RWPE2 (cell line): ENCODE measurements at regions not wholly inside any gene's neighbourhood (a gene's known extent, or its start where the extent isn't known, plus 50 kb on each side); places are given as distances from the start of the nearest gene placed in this dataset.

Source experiments
- ATAC-seq: fragments of 200-7000 bp; cut with Tn5 transposase; 3 replicates; pipeline ENCODE4 v1.9.1; 2021; ENCODE audit warnings: low read depth
- DNase-seq: peaks from one replicate; pipeline ENCODE4 v3.0.0-alpha.2; 2020; ENCODE audit warnings: low spot score
- H3K27ac ChIP-seq: fragments of 450-650 bp; 2 replicates; pipeline ENCODE4 v1.5.1; 2017; ENCODE audit warnings: mild to moderate bottlenecking; ENCODE audit not compliant: poor library complexity, severe bottlenecking
- H3K27me3 ChIP-seq: fragments of 250-450 bp; sonication (Bioruptor Pico); 2 replicates; pipeline ENCODE4 v1.5.1; 2021; ENCODE audit warnings: mild to moderate bottlenecking, moderate library complexity; ENCODE audit not compliant: insufficient read depth, poor library complexity, severe bottlenecking
- H3K36me3 ChIP-seq: fragments of 250-450 bp; sonication (Bioruptor Pico); 2 replicates; pipeline ENCODE4 v1.5.1; 2020; ENCODE audit warnings: low read depth, mild to moderate bottlenecking, moderate library complexity
- H3K4me1 ChIP-seq: fragments of 250-450 bp; sonication (Bioruptor Pico); 2 replicates; pipeline ENCODE4 v1.5.1; 2021; ENCODE audit warnings: mild to moderate bottlenecking, moderate library complexity; ENCODE audit not compliant: insufficient read depth, poor library complexity, severe bottlenecking
- H3K4me3 ChIP-seq: fragments of 250-450 bp; sonication (Bioruptor Pico); 2 replicates; pipeline ENCODE4 v1.5.1; 2021; ENCODE audit warnings: mild to moderate bottlenecking, moderate library complexity; ENCODE audit not compliant: severe bottlenecking
- H3K9me3 ChIP-seq: fragments of 250-450 bp; sonication (Bioruptor Pico); 2 replicates; pipeline ENCODE4 v1.5.1; 2021; ENCODE audit warnings: mild to moderate bottlenecking, moderate library complexity; ENCODE audit not compliant: severe bottlenecking
- TF ChIP-seq, protein P1 (sequence below): fragments of 450-650 bp; IDR thresholded peaks from one replicate; pipeline ENCODE4 v1.5.1; 2017; ENCODE audit warnings: mild to moderate bottlenecking, moderate library complexity; ENCODE audit not compliant: poor library complexity, severe bottlenecking

DNA sequence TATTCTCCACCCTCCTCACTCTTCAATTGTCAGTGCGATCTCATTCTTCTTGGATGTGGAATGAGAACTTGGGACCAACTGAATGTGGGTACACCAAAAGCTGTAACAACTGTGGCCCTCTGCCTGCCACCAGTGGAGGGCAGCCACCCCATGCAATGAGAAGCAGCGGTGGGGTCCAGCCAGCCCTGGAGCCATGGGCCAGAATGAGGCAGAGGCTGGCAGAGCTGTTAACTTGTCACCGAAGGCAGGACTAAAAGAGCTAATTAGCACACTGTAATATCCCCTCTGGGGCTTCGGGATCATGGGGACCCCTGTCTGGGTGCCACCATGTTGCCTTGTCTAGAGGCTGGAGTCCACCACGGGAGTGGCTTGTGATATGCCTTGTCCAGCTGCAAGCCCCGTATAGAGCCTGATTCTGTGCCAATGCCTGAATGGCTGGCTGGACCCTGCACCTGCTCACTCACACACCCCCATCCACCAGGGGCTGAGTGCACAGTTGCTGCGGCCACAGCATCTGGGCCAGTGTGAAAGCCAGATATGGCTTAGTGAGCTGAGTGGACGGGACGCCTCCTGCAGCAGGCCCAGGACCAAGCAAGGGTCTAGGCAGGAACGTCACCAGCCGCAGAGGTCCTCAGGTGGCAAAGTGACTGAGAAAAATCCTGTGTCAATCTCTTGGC, 680.5 kb downstream of the DSC3 start:
- ATAC-seq: no peak
- peaks cover 19% of the 10 kb centered on the region for H3K4me1 ChIP-seq
- TF ChIP-seq, protein P1, sequence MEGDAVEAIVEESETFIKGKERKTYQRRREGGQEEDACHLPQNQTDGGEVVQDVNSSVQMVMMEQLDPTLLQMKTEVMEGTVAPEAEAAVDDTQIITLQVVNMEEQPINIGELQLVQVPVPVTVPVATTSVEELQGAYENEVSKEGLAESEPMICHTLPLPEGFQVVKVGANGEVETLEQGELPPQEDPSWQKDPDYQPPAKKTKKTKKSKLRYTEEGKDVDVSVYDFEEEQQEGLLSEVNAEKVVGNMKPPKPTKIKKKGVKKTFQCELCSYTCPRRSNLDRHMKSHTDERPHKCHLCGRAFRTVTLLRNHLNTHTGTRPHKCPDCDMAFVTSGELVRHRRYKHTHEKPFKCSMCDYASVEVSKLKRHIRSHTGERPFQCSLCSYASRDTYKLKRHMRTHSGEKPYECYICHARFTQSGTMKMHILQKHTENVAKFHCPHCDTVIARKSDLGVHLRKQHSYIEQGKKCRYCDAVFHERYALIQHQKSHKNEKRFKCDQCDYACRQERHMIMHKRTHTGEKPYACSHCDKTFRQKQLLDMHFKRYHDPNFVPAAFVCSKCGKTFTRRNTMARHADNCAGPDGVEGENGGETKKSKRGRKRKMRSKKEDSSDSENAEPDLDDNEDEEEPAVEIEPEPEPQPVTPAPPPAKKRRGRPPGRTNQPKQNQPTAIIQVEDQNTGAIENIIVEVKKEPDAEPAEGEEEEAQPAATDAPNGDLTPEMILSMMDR: no peak
- DNase-seq: no peak
- H3K27me3 ChIP-seq: no peaks in the 10 kb centered on the region
- no peak overlapping the region for H3K4me3 ChIP-seq
- H3K27ac ChIP-seq: no peak overlapping the region
- no peaks in the 10 kb centered on the region for H3K36me3 ChIP-seq
- no peaks in the 10 kb centered on the region for H3K9me3 ChIP-seq

DNA sequence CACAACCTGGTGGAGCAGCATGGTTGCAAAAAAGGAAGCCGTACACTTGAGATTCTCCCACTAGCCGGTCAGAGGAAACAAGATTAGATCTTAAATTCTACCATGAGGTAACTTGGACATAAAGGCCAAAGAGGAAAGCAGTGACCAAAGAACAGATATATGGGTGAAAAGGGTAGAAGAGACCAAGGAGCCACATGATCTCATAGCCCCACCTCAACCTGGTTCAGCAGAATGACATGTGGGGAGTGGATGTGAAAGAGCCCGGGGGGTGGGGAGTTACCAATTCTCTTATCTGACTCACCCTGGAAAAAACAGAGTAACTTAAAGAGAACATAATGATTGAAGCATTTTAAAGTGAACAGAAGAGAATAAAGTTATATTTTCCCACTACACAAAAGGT, 683.0 kb downstream of the DSC3 start:
- peaks cover 19% of the 10 kb centered on the region for H3K4me1 ChIP-seq
- no peak overlapping the region for H3K27ac ChIP-seq
- ATAC-seq (peak; percentile 56; the same call in 2 of the 3 replicates), DNase-seq (no peak)
- no peak overlapping the region for H3K4me3 ChIP-seq
- H3K27me3 ChIP-seq: no peaks in the 10 kb centered on the region
- H3K9me3 ChIP-seq: no peaks in the 10 kb centered on the region
- TF ChIP-seq, protein P1: no peak
- H3K36me3 ChIP-seq: no peaks in the 10 kb centered on the region

DNA sequence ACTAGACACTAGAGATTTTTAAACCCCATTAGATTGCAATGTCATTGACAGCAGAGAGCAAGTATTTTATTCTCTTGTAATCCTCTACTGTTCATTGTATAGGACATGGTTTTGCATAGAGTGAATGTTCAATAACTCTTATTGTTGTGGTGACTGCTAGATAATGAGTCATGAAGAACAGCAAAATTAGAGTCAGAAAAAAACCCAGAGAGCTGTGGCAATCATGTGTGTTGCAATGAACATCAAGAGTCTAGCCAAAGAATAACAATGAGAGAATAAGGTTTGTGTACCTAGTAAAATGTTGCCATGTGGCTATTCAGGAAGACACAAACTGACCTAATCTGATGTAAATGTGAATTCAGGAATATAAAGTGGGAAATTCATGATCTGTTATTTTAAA, 684.0 kb downstream of the DSC3 start:
- Histone ChIP-seq H3K36me3 (no peaks in the 10 kb centered on the region), H3K27me3 (no peaks in the 10 kb centered on the region), H3K9me3 (no peaks in the 10 kb centered on the region), H3K27ac (no peak overlapping the region), H3K4me1 (peaks cover 19% of the 10 kb centered on the region), H3K4me3 (no peak overlapping the region)
- TF ChIP-seq, protein P1: no peak
- DNase-seq (no peak), ATAC-seq (peak; percentile 94)

DNA sequence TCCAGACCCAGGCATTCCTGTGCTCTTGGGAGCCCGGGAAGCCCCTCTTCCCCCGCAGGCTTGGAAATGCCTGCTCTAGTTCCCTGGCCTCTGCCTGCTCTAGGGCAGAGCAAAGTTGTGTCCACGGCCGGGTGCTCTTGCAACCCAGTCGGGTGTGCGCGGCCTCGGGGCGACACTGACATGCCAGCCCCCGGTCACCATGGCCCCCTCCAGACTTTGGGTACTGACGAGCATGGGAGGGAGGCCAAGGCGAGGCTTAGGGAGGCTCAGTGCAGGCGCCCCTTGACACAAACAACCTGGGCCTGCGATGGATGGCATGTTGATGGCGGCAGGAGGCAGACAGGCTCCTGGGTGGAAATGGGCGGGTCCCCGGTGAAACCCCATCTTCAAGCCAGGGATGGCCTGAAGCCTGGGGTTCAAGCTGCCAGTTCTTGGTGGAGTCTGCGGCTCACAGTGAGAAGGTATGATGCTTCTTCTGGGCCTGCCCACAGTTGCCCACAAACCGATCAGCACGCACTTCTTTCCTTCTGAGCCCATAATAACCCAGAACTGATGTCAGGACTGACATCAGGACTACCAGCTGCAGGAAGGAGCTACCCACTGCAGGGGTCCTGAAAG, 689.9 kb downstream of the DSC3 start:
- no peaks in the 10 kb centered on the region for H3K27me3 ChIP-seq
- no peaks in the 10 kb centered on the region for H3K36me3 ChIP-seq
- DNase-seq (no peak), ATAC-seq (no peak)
- no peaks in the 10 kb centered on the region for H3K4me1 ChIP-seq
- H3K9me3 ChIP-seq: no peaks in the 10 kb centered on the region
- TF ChIP-seq, protein P1: no peak
- no peak overlapping the region for H3K27ac ChIP-seq
- no peak overlapping the region for H3K4me3 ChIP-seq

DNA sequence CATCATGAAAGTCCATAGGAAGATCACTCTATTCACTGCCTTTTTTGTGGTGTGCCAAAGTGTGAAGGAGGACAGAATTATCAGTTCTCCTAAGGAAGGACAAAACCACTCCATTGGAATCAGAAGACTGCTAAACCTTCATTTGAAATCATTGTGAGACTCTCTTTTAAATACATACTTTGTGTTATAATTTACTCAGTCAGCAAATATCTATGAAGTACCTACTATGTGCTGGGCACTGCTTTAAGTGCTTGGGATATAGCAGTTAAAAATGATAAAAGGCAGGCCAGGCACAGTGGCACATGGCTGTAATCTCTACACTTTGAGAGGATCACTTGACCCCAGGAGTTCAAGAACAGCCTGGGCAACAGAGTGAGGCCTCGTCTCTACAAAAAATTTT, 692.3 kb downstream of the DSC3 start:
- ATAC-seq (no peak), DNase-seq (no peak)
- TF ChIP-seq, protein P1: no peak
- Histone ChIP-seq H3K27me3 (no peaks in the 10 kb centered on the region), H3K9me3 (no peaks in the 10 kb centered on the region), H3K27ac (no peak overlapping the region), H3K36me3 (no peaks in the 10 kb centered on the region), H3K4me1 (no peaks in the 10 kb centered on the region), H3K4me3 (no peak overlapping the region)
